ENCODE measurements at regions not wholly inside any gene's neighbourhood (a gene's known extent, or its start where the extent isn't known, plus 50 kb on each side); places are given as distances from the start of the nearest gene placed in this dataset.

DNA sequence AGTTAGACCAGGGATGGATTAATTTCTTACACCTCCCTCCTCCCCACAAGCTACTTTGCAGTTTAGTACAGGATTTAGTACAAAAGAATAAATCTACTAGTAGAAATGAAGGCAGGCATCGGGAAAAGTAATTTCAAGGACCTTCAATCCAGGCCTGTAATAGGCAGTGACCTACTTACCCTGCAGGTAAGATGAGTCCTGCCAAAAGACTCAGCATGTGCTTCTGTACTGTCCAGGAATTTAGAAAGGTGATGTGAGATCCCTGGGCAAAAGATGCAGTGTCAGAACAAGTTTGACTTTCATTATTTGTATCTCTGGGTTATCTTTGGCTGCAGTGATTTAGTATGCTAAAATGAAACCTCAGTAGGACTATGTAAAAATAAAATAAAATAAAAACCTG, 403.0 kb downstream of the NOVA1 start:
- TF ChIP-seq, protein P1, sequence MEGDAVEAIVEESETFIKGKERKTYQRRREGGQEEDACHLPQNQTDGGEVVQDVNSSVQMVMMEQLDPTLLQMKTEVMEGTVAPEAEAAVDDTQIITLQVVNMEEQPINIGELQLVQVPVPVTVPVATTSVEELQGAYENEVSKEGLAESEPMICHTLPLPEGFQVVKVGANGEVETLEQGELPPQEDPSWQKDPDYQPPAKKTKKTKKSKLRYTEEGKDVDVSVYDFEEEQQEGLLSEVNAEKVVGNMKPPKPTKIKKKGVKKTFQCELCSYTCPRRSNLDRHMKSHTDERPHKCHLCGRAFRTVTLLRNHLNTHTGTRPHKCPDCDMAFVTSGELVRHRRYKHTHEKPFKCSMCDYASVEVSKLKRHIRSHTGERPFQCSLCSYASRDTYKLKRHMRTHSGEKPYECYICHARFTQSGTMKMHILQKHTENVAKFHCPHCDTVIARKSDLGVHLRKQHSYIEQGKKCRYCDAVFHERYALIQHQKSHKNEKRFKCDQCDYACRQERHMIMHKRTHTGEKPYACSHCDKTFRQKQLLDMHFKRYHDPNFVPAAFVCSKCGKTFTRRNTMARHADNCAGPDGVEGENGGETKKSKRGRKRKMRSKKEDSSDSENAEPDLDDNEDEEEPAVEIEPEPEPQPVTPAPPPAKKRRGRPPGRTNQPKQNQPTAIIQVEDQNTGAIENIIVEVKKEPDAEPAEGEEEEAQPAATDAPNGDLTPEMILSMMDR (IDR thresholded peaks at IDR 0.05; ENCODE audit: poor library complexity, severe bottlenecking): no peak
- TF ChIP-seq POLR2AphosphoS5 (IDR thresholded peaks at IDR 0.05): no peak
- TF ChIP-seq RAD21 (conservative IDR thresholded peaks at IDR 0.05): no peak

All from neural cell (in vitro differentiated cells).